Activated CD4-positive, alpha-beta T cell treated with anti-CD3 and anti-CD28 coated beads, Interleukin-2, amount 50 U/mL, for 48 hours (primary cell): ENCODE measurements at regions not wholly inside any gene's neighbourhood (a gene's known extent, or its start where the extent isn't known, plus 50 kb on each side); places are given as distances from the start of the nearest gene placed in this dataset.
A peak's percentile ranks its signal among the peaks of the same experiment; 100 is the strongest.
"Not testable (repeated sequence)": the region's sequence is repeated elsewhere in the genome, so short reads cannot be mapped to it uniquely, and the experiment has no call there.

Source experiments
- DNase-seq, 2 experiments: peaks; one replicate each; pipeline ENCODE4 v3.0.0-alpha.2; 2020

DNA sequence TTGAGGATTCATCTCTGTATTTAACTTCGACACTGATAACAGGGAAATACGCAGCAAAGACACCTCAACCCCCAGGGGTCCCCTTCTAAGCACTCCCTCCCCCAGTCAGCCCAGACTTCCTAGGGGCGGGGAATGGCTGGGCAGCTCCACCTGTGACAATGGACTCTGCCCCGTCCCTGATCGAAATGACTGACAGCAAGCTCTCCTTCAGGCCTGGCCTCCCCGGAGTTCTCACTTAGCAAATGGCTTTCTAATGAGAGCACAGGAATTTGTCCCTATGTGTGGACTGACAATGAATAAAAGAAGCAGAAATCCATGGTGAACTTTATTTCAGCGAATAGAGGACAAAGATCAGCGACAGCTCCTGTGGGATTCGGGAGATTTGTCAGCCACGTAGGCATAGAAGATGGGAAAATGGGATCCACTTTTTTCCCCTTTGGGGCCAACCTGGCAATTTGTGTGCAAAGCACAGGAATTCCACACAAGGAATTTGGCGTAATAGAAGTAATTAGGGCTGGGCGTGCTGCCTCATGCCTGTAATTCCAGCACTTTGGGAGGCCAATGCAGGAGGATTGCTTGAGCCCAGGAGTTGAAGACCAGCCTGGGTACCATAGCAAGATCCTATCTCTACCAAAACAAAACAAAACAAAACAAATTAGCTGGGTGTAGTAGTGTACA, 63.8 kb downstream of the TNFAIP2 start:
- DNase-seq: no peak

DNA sequence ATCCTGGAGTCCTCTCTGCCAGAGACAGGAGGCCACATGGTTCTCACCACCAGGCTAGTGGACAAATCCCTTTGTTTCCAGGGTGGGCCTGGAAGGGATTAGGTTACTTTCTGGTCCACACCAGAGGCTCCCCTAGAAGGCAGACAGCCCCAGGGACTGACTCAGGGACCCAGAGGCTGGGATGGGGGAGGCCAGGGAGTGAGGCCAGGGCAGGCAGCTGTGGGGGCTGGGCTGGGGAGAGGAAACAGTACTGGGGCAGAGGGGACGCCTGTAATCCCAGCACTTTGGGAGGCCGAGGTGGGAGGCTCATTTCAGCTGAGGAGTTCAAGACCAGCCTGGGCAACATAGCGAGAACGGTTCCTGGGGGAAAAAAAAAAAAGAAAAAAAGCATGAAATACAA, 64.7 kb downstream of the TNFAIP2 start:
- DNase-seq: no peak

DNA sequence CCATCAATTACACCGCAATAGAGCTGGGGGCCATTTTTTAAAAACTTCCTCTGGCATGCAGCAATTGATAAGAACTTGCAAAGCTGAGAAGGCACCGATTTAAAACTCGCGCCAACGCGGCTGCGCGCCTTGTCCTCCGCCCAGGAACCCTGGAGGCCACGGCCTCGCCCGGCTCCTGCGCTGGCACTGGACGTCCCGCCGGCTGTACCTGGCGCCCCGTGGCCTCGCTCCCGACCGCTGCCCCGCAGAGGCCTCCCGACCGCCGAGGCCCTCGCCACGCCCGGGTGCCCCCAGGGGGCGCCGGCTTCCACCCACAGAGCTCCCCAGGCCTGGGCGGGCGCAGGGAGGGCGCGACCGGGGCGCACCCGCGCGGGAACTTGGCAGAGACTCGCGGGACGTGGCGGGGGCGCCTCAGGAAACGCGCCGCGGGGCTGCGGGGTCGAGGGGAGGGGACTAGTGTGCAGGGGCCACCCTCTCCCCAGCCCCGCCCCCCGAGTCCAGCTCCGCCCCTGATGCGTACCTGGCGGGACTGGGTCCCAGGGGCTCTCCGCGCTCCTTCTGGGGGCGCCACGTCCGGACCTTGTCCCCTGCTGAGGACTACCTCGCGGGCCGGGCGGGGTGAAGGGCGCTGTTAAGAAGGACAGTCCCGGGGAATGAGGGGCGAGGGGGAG, 65.7 kb downstream of the TNFAIP2 start:
- DNase-seq: peak; percentile 11 to 23

DNA sequence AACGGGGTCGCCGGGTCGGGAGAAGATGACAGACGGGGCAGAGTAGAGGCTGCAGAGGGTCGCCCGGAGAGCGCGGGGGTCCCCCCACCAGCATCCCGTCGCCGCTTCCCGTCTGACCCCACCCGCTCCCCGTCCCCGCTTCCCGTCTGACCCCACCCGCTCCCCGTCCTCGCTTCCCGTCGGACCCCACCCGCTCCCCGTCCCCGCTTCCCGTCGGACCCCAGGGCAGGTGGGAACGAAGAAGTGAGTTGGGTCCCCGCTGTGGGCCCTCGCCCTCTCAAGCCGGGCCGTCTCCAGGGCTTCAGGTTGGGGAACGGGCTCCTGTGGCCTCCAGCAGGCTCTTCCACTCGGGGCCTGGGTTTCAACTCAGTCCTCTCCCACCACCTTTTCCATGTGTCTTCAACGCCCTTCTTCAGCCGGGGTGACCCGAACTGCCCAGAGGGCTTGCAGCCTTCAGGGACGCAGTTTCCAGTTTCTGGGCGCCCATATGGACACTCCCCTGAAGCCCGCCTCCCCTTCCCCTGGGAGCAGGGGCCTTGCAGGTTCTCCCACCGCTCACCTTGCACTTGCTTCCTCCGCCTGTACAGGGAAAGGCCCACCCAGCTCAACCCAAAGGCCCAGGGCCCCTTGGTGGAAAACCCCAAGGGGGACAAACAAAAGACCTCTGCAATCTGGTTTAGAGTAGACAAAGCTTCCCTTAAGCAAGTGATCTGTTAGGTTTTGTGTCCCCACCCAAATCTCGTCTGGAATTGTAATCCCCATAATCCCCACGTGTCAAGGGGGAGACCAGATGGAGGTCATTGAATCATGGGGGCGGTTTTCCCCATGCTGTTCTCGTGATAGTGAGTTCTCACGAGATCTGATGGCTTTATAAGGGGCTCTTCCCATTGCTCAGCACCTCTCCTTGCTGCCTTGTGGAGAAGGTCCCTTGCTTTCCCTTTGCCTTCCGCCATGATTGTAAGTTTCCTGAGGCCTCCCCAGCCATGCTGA, 66.5 kb downstream of the TNFAIP2 start:
- DNase-seq: no peak

DNA sequence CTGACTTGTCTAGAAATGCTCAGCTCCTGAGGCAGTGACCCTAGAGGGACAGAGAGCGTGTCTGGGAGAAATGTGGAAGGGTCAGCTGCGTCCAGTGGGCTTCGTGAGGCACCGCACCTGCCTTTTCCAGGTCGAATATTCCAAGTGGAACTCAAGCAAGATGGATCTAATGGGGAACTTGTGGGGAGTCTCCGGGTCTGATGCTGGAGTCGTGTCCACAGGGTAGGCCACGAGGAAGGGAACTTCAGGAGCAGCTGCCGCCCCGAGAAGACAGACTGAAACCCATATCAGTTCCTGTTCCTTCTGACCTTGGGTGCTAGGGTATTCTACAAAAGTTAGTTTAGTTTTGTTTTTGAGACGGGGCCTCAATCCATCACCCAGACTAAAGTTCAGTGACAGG, 67.5 kb downstream of the TNFAIP2 start:
- DNase-seq: no peak

DNA sequence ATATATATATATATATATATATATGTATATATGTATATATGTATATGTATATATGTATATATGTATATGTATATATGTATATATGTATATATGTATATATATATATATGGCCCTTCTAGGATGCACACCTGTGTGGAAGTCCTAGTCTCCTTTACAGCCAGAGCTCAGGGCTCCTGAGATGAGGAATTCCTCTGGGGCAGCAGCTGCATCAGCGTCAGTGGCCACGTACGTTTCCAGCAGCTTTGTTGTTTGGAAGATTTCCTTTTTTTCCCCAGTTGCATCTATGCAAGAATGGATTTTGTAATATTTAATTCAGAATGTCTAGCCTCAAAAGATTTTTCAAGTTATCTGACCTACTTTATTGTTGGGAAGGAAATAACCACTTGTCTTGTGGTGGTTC, 68.6 kb downstream of the TNFAIP2 start:
- no peak for DNase-seq

DNA sequence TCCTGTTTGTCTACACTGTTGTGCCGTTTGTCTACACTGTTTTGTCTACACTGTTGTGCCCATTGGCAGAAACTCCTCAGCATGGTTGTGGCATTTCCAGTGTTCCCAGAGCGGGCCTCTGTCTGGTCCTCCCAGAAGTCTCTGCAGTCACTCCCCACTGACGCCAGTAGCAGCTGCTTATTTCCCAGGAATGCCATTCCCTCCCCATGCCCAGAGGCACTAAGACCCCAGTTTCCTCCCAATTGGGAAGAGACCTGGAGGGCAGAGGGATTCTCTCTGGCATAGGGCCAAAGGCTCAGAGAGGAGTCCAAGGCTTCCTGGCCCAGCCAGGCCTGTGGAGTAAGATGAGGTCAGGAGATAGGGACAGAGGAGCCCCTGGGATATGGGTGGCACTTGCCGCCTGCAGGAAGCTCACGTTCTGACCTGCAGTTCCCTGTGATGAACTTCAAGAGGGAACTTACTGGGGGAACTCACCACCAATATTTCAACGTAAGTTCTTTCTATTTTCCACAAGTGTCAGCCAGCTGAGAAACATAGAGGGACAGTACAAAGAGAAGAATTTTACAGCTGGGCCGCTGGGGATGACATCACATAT, 69.1 kb downstream of the TNFAIP2 start:
- no peak for DNase-seq

DNA sequence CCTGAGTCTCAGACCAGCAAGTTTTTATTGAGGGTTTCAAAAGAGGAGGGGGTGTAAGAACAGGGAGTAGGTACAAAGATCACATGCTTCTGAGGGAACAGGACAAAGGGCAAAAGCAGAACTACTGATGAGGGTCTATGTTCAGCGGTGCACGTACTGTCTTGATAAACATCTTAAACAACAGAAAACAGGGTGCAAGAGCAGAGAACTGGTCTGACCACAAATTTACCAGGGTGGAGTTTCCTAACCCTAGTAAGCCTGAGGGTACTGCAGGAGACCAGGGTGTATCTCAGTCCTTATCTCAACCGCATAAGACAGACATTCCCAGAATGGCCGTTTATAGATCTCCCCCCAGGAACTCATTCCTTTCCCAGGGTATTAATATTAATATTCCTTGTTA, 69.6 kb downstream of the TNFAIP2 start:
- DNase-seq: not testable (repeated sequence)

DNA sequence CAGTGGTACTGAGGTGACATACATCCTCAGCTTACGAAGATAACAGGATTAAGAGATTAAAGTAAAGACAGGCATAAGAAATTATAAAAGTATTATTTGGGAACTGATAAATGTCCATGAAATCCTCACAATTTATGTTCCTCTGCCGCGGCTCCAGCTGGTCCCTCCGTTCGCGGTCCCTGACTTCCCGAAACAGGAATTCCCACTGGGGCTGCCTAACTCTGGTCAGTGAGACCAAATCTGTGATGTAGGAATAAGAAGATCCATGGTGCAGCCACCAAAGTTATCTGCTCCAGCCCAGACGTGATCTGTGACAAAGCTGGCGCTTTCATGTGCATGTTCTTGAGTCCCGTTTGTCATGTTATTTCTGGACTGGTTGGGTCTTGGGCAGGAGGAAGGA, 70.2 kb downstream of the TNFAIP2 start:
- DNase-seq: not testable (repeated sequence)

DNA sequence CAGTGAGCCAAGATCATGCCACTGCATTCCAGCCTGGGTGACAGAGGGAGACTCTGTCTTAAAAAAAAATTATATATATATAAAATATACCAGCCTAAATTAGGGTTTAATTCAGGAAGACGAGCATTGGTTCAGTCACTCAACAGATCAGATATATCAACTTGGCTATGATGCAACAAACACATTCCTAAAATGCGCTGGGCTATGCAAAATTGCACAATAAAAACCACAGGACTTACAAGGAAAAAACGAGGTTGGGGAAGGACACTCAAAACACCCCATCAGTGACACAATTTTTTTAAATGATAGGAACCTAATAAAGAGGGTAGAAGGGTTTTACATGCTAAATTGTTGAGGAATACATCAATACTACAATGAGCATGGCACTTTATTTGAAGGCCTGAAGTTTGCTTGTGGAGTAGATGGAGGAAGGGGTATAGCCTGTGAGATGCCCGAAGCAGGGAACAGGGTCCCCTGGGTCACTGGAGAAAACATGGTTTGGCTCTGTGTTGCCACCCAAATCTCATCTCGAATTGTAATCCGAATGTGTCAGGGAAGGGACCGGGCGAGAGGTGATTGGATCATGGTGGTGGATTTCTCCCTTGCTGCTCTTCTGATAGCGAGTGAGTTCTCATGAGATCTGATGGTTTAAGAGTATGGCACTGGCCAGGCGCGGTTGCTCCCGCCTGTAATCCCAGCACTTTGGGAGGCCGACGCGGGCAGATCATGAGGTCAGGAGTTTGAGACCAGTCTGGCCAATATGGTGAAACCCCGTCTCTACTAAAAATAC, 71.2 kb downstream of the TNFAIP2 start:
- DNase-seq: no peak

DNA sequence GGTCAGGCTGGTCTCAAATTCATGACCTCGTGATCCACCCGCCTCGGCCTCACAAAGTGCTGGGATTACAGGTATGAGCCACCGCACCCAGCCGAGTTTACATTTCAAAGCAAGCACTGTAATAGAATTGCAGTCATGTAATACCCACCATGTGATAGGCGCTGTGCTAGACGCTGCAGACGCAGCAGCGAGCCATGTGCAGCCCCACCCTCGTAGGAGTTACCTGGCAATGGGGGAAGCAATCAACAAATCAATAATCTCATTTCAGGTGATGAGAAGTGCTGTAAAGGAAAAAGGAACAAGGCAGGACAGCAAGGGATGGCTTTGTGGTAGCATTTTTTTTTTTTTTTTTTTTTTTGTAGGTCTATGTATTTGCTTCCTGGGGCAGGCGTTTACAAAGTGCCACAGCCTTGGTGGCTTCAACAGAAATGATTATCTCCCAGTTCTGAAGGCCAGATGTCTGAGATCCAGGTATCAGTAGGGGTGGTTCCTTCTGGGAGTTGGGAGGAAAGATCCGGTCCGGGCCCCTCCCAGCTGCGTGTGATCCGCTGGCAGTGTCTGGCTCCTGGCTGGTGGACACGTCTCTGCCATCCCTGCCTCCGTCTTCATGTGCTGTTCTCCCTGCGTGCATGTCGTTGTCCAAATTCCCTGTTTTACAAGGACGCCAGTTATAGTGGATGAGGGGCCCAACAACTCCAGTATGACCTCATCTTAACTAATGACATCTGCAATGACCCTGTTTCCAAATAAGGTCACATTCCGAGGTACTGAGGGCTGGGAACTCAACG, 72.8 kb downstream of the TNFAIP2 start:
- DNase-seq: no peak

DNA sequence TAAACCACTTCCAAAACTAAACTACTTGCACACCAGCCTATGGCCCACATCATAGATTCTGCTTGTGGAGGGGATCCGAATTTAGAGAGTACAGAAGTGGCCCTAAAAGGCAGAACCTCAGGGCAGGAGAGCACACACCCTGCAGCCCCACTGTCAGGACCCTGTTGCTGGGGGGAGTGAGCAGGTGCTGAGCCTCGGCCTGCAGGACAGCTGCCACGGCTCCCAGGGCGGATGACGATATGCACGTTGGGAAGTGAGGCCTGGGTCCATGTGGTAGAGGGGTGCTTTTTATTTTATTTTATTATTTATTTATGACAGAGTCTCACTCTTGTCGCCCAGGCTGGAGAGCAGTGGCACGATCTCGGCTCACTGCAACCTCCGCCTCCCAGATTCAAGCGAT, 73.5 kb downstream of the TNFAIP2 start:
- no peak for DNase-seq

DNA sequence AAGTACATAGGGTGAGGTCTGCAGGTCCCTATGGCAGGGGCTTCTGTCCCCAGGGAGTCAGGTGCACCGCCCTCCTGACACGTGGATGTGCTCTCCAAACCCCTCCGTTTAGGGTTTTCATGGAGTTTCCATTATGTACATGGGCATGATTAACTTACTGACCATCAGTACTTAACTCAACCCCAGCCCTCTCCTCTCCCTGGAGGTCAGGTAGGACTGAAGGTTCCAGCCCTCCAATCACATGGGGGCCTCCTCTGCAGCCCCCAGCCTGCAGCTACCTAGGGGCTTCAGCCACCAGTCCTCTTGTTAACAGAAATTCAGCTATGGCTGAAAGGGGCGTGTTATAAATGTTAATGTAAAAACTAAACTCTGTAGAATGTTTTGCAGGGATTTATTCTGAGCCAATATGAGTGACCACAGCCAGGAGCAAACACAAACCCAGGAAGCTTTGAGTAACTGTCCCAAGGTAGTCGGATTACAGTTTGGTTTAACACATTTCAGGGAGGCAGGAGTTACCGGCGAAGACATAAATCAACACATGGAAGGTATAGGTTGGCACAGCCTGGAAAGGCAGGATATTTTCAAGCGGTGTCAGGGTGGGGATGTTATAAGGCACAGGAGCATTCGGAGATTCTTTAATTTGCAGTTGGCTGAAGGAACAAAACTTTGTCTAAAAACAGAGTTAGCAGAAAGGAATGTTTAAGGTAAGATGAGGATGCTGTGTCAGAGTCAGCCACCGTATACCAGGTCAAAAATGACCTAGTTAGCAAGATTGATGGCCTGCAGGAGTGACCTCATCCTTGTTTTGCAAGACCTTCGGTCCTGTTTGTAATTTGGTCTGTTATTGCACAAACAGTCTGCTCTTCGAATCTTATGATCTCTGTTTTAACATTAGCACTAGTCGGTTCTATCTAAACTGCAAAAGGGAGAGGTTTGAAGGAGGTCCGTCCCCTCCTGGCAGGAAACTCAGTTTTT, 75.2 kb downstream of the TNFAIP2 start:
- DNase-seq: no peak

DNA sequence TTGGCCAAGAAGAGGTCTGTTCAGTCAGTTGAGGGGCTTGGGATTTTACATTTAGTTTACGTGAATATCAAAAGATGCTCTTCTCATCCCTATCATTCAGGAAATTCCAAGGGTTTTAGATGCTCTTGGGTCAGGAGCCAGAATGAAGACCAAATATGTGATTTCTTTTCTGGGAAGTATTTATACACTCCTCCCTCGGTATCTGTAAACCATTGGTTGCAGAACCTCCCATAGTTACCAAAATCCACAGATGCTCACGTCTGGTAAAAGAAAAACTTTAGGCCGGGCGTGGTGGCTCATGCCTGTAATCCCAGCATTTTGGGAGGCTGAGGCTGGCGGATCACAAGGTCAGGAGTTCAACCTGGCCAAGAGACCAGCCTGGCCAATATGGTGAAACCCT, 75.9 kb downstream of the TNFAIP2 start:
- DNase-seq: no peak

DNA sequence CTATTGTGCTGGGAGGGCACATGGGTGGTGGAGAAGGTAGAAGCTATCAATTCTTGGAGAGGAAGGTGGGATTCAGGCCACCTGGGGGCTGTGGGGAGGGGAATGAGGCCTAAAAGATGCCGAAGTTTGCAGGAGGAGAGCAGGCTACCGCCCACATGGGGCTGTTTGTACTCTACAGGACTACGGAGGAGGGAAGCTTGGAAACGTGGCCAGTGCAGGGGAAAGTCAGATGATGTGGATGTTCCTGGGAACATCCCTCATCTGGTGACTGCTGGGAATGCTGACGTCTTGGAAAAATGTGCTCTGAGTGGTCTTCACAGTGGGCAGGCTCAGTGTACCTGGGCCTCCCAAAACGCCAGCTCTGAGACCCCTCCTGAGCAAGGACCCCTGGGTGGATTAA, 78.5 kb downstream of the TNFAIP2 start:
- DNase-seq: no peak

DNA sequence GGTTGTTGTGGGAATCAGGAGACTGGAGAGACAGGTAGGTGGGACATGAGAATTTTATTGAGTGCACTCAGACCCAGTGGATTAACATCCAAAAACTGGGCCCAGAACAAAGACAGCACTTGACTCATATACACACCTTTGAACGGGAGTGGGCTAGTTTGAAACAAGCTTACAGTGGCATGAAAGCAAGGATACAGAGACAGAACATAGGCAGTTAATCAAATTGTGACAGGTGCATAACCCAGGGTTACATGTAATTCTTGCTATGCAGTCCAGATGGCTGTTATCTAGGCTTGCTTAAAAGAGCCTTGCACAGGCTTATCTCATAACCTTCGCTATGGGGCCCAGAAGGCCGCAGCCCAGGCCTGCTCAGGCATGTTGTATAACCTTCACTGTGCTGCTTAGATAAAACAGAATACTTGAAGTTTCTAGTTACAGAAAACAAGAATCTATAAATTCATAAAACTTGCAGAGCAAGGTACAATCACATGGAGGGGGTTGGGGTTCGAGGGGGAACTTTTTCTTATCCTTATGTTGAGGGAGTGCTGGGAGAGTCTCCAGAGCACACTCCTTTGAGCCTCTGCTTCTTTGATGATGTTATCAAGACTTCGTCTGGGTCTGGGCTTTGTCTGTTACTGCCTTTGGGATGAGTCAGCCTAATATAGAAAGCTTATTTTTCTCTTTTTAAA, 81.7 kb downstream of the TNFAIP2 start:
- no peak for DNase-seq

DNA sequence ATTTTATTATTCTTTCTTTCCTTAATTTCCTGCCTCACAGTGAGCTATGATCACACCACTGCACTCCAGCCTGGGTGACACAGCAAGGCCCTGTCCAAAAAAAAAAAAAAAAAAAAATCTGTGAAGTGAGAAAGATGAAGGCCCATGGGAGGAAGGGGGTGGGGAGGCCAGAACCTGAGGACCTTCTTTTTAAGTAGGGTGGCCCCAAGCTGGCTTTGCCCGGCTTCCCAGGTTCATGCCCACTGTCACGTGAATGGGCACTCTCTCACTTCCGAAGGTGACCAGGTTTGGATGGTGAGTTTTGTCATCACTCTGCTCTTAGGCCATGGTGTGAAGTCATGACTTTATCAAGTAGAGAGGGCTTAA, 82.3 kb downstream of the TNFAIP2 start:
- DNase-seq: no peak

DNA sequence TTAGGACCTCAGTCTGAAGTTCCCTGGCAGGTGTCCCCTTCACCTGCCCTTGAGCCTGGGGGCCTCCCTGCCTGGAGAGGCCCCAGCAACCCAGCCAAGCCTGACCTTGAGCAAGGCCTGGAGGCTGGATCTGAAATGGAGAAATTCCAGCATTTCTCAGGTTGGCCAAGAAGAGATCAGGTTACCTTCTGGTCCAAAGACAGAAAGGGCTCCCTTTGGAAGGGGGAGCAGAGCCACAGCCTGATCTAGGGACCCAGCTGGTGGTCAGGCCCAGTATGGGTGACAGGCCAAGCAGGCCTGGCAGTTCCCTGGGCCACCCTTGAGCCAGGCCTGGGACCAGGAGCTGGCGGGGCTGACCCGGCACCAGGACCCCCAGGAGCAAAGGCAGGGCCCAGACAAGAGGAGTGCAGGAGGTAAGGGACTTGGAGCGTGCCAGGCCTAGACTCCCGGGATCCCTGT, 82.8 kb downstream of the TNFAIP2 start:
- no peak for DNase-seq

DNA sequence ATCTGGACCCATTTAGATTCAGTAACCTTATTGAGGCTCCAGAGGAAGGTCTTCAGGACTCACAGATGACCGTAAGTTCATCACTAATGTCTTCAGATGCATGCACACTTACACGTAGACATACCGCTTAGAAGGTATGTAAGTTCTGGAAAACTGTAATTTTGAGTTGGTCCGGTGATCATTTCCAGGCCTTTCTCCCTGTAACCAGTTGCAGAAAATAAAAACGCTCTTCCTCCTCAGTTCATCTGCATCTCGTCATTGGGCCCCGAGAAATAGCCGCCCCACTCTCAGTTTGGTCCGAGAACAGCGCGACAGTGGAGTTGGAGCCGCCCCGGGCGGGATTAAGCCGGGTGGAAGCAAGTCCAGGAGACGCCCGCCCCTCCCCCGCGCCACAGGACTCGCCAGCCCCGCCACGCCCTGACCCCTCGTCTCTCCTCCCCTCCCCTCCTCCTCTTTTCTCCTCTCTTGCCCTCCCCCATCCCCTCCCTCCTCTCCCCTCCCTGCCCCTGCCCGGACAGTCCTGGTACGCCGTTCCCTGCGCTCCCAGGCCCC, 83.7 kb downstream of the TNFAIP2 start:
- DNase-seq: no peak
